Endodermal cell (in vitro differentiated cells): ENCODE measurements at regions not wholly inside any gene's neighbourhood (a gene's known extent, or its start where the extent isn't known, plus 50 kb on each side); places are given as distances from the start of the nearest gene placed in this dataset.
"Not testable (repeated sequence)": the region's sequence is repeated elsewhere in the genome, so short reads cannot be mapped to it uniquely, and the experiment has no call there.

Experiments used
- DNase-seq: peaks from one replicate; pipeline ENCODE4 v3.0.0-alpha.2; 2017
- H3K27ac ChIP-seq: 2 replicates; pipeline ENCODE4 v1.5.1; 2013; ENCODE audit warnings: mild to moderate bottlenecking, low read depth, low read length, moderate library complexity
- H3K27me3 ChIP-seq: 2 replicates; pipeline ENCODE4 v1.6.1; 2013; ENCODE audit warnings: mild to moderate bottlenecking, low read length, moderate library complexity; ENCODE audit not compliant: insufficient read depth, control insufficient read depth, poor library complexity, severe bottlenecking
- H3K36me3 ChIP-seq: 2 replicates; pipeline ENCODE4 v1.7.0; 2013; ENCODE audit warnings: mild to moderate bottlenecking, low read length, moderate library complexity; ENCODE audit not compliant: control insufficient read depth, insufficient read depth
- H3K4me1 ChIP-seq: one replicate; pipeline ENCODE4 v1.7.0; 2013; ENCODE audit warnings: low read length; ENCODE audit not compliant: control insufficient read depth, insufficient read depth
- H3K4me3 ChIP-seq: 2 replicates; pipeline ENCODE4 v1.5.1; 2013; ENCODE audit warnings: mild to moderate bottlenecking, low read length, moderate library complexity
- H3K9ac ChIP-seq: 2 replicates; pipeline ENCODE4 v1.6.1; 2013; ENCODE audit warnings: mild to moderate bottlenecking, low read length, moderate library complexity; ENCODE audit not compliant: poor library complexity, severe bottlenecking; ENCODE audit errors: extremely low read depth
- H3K9me3 ChIP-seq: 2 replicates; pipeline ENCODE4 v1.6.1; 2013; ENCODE audit warnings: mild to moderate bottlenecking, low read length, moderate library complexity; ENCODE audit not compliant: control insufficient read depth
- H3K27ac Mint-ChIP-seq: 2 replicates; pipeline ENCODE4 v1.8.0; 2020; ENCODE audit warnings: mixed read lengths
- H3K27me3 Mint-ChIP-seq: 2 replicates; pipeline ENCODE4 v1.8.0; 2021; ENCODE audit warnings: mild to moderate bottlenecking, mixed read lengths; ENCODE audit not compliant: insufficient read depth
- H3K36me3 Mint-ChIP-seq: 2 replicates; pipeline ENCODE4 v1.8.0; 2020; ENCODE audit warnings: low read depth, mixed read lengths
- H3K4me1 Mint-ChIP-seq: 2 replicates; pipeline ENCODE4 v1.8.0; 2020; ENCODE audit warnings: mixed read lengths
- H3K4me3 Mint-ChIP-seq: 2 replicates; pipeline ENCODE4 v1.8.0; 2020; ENCODE audit warnings: mild to moderate bottlenecking, moderate library complexity, mixed read lengths
- H3K9me3 Mint-ChIP-seq: 2 replicates; pipeline ENCODE4 v1.8.0; 2020; ENCODE audit warnings: mild to moderate bottlenecking, mixed read lengths
- WGBS, 2 experiments: methylation state at CpG; one replicate each; pipeline versions ENCODE4 v1.1.5 to v1.1.7; 2013; ENCODE audit warnings: missing lambda C conversion rate in 2 of 2, mixed read lengths in 1 of 2; ENCODE audit not compliant: insufficient coverage in 1 of 2, insufficient read length in 1 of 2; 5-methylcytosine and 5-hydroxymethylcytosine counted together
- TF ChIP-seq, protein P1 (sequence below): fragments of 200-600 bp; sonication (generic); conservative IDR thresholded peaks from 2 replicates; pipeline ENCODE4 v1.5.0; 2021; ENCODE audit warnings: antibody characterized with exemption, mild to moderate bottlenecking

DNA sequence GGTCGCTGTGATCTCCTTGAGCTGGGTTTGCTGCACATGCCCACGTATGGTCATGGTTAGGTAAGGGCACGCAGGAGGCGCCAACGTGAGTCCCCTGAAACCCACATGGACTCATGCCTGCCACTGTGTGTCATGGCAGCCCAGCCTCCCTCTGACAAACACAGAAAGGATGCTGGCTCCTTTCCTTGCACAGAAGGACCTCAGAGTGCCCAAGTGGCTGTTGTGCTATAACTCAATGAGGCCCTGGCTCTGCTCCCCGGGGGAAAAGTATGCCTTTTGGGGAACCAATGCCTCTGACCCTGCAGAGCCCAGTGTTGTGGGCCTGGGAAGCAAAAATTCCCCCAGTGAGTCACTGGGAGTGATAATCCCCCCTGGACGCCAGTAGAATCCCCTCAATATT, 233.9 kb downstream of the VAPA start:
- Histone ChIP-seq H3K9ac (no peak overlapping the region), H3K27me3 (no peaks in the 10 kb centered on the region), H3K4me1 (no peaks in the 10 kb centered on the region), H3K4me3 (no peak overlapping the region), H3K9me3 (peaks cover 6% of the 10 kb centered on the region), H3K27ac (no peak overlapping the region), H3K36me3 (no peaks in the 10 kb centered on the region)
- Mint-ChIP-seq H3K27ac (no peak overlapping the region), H3K27me3 (peaks cover 2% of the 10 kb centered on the region), H3K4me3 (no peak overlapping the region), H3K9me3 (peaks cover 3% of the 10 kb centered on the region), H3K36me3 (no peaks in the 10 kb centered on the region), H3K4me1 (peaks cover 3% of the 10 kb centered on the region)
- DNase-seq, result no peak
- TF ChIP-seq, protein P1, sequence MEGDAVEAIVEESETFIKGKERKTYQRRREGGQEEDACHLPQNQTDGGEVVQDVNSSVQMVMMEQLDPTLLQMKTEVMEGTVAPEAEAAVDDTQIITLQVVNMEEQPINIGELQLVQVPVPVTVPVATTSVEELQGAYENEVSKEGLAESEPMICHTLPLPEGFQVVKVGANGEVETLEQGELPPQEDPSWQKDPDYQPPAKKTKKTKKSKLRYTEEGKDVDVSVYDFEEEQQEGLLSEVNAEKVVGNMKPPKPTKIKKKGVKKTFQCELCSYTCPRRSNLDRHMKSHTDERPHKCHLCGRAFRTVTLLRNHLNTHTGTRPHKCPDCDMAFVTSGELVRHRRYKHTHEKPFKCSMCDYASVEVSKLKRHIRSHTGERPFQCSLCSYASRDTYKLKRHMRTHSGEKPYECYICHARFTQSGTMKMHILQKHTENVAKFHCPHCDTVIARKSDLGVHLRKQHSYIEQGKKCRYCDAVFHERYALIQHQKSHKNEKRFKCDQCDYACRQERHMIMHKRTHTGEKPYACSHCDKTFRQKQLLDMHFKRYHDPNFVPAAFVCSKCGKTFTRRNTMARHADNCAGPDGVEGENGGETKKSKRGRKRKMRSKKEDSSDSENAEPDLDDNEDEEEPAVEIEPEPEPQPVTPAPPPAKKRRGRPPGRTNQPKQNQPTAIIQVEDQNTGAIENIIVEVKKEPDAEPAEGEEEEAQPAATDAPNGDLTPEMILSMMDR, result no peak
- WGBS, 2 experiments, result 75 to 80% methylated on average over 2 to 7 of the region's 7 CpGs

DNA sequence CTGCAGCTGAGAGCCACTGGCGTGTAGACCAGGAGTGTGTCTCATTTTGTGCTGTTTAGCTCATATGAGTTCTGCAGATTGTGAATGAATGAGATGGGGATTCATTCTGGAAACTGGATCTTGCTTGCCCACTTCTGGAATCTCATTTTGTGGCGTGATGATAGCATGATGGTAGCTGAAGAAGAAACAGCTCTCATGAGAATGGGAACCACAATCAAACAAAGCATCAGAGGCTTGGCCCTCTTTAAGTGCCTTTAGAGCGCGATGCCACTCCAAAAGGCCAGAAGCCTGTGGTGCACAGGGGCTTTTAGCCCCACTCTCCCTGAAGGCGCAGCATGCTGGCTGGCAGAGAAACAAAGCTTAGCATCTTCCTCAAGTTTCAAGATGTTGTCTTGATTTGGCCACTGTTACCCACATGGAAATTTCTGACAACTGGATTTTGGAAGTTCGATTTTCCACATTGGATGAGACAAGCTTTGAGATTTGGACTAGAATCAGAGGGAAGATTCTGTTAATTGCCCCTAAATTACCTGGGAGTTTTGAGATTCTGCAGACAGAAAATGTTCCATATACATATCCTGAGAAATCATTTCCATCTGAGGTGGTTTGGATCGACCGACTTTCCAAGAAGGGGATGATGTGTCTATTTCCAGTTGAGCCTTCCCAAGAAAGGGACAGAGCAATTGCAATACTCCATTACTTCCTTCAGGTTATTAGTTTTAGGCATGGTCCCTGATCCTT, 234.5 kb downstream of the VAPA start:
- Histone ChIP-seq H3K27ac (no peak overlapping the region), H3K9ac (no peak overlapping the region), H3K27me3 (no peaks in the 10 kb centered on the region), H3K4me3 (no peak overlapping the region), H3K36me3 (no peaks in the 10 kb centered on the region), H3K4me1 (no peaks in the 10 kb centered on the region), H3K9me3 (peaks cover 6% of the 10 kb centered on the region)
- peaks cover 3% of the 10 kb centered on the region for H3K9me3 Mint-ChIP-seq
- no peak for DNase-seq
- no peak overlapping the region for H3K4me3 Mint-ChIP-seq
- WGBS, 2 experiments, result 94 to 96% methylated on average over 6 to 8 of the region's 8 CpGs
- H3K27ac Mint-ChIP-seq, result no peak overlapping the region
- no peaks in the 10 kb centered on the region for H3K36me3 Mint-ChIP-seq
- TF ChIP-seq, protein P1, result no peak
- H3K27me3 Mint-ChIP-seq, result peaks cover 2% of the 10 kb centered on the region
- H3K4me1 Mint-ChIP-seq, result peaks cover 2% of the 10 kb centered on the region

DNA sequence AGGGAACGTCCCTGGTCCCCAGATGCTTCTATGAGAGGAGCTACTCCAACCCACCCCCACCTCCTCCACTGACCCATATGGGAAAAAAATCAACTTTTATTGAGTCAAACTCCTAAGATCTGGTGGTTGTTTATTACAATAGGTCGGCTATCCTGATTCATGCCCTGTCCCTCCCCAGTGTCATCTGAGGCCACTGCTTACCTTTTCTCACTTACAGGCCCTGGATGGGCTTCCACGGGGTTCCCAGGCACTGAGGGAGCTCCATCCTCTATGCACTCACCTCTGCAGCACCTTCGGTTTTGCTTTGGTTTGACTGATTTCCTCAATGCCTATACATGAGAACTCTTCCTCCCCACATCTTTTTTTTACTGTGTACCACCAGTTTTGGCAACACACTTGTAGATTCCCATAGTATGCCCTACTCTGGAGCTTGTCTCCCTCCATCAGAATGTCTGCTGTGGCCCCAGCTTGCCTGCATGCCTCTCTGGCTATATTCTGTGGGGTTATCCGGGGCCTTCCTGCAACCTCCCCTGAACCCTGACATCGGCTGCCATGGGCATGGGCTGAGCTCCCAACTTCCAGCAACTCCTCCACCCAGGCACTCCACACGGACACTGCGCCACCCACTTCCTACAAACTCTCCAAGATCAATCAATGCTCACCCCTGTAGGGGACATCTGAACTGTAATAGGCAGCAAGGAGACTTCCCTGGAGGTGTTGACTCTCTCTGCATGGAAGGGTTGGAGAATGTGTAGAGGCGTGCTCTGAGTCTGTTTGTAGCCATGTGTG, 236.1 kb downstream of the VAPA start:
- peaks cover 3% of the 10 kb centered on the region for H3K9me3 Mint-ChIP-seq
- Histone ChIP-seq H3K27ac (no peak overlapping the region), H3K9me3 (peaks cover 6% of the 10 kb centered on the region), H3K4me1 (no peaks in the 10 kb centered on the region), H3K36me3 (no peaks in the 10 kb centered on the region), H3K9ac (no peak overlapping the region), H3K27me3 (no peaks in the 10 kb centered on the region), H3K4me3 (no peak overlapping the region)
- no peak overlapping the region for H3K4me3 Mint-ChIP-seq
- no peak overlapping the region for H3K27ac Mint-ChIP-seq
- no peak for DNase-seq
- peaks cover 2% of the 10 kb centered on the region for H3K27me3 Mint-ChIP-seq
- 92 to 100% methylated on average over 5 to 8 of the region's 9 CpGs for WGBS, 2 experiments
- H3K4me1 Mint-ChIP-seq, result peaks cover 2% of the 10 kb centered on the region
- H3K36me3 Mint-ChIP-seq, result no peaks in the 10 kb centered on the region
- TF ChIP-seq, protein P1, result no peak

DNA sequence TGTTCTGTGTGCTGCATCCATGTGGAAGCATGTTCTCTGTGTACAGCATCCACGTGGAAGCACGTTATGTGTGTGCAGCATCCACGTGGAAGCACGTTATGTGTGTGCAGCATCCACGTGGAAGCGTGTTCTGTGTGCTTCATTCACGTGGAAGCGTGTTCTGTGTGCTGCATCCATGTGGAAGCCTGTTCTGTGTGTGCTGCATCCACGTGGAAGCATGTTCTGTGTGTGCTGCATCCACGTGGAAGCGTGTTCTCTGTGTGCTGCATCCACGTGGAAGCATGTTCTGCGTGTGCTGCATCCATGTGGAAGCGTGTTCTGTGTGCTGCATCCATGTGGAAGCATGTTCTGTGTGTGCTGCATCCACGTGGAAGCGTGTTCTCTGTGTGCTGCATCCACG, 236.8 kb downstream of the VAPA start:
- 86 to 87% methylated on average over 17 of the region's 17 CpGs for WGBS, 2 experiments
- DNase-seq, H3K9me3 Mint-ChIP-seq, H3K36me3 ChIP-seq, H3K27ac Mint-ChIP-seq, H3K4me3 ChIP-seq, H3K27me3 ChIP-seq, H3K36me3 Mint-ChIP-seq, H3K4me1 ChIP-seq, H3K4me1 Mint-ChIP-seq, H3K9me3 ChIP-seq, H3K9ac ChIP-seq, H3K4me3 Mint-ChIP-seq, H3K27ac ChIP-seq, H3K27me3 Mint-ChIP-seq: not testable (repeated sequence)
